Thoracic aorta (tissue), 2 donors: ENCODE measurements at regions not wholly inside any gene's neighbourhood (a gene's known extent, or its start where the extent isn't known, plus 50 kb on each side); places are given as distances from the start of the nearest gene placed in this dataset.

Source experiments
- ATAC-seq: fragments of 150-250 bp; one replicate; pipeline ENCODE4 v1.8.0; 2017; ENCODE audit warnings: low read depth; ENCODE audit not compliant: insufficient number of reproducible peaks, low FRiP score
- DNase-seq: peaks from one replicate; pipeline ENCODE4 v3.0.0-alpha.2; 2020; ENCODE audit warnings: low spot score
- H3K27ac ChIP-seq, 2 donors: fragments of 200-600 bp; sonication (generic); 1 replicate in 1 of 2; 2 replicates in 1 of 2; pipeline ENCODE4 v1.5.1; 2016; ENCODE audit warnings: mild to moderate bottlenecking in 2 of 2, moderate library complexity in 2 of 2
- H3K27me3 ChIP-seq: fragments of 200-600 bp; sonication (generic); replicated peaks from 2 replicates; pipeline ENCODE4 v1.6.0; 2016; ENCODE audit warnings: mild to moderate bottlenecking; ENCODE audit not compliant: insufficient read depth
- H3K36me3 ChIP-seq: fragments of 200-600 bp; sonication (generic); one replicate; pipeline ENCODE4 v1.5.1; 2016
- H3K4me1 ChIP-seq, 2 donors: fragments of 200-600 bp; sonication (generic); 1 replicate in 1 of 2; 2 replicates in 1 of 2; pipeline versions ENCODE4 v1.5.1 to v1.6.0; 2016; ENCODE audit warnings: low read depth in 2 of 2, mild to moderate bottlenecking in 1 of 2; ENCODE audit not compliant: control insufficient read depth in 1 of 2
- H3K4me3 ChIP-seq: fragments of 200-600 bp; sonication (generic); 2 replicates; pipeline ENCODE4 v1.5.1; 2016; ENCODE audit warnings: mild to moderate bottlenecking
- H3K9me3 ChIP-seq: fragments of 200-600 bp; sonication (generic); 2 replicates; pipeline ENCODE4 v1.5.1; 2016
- TF ChIP-seq, protein P1 (sequence below): fragments of 200-600 bp; sonication (generic); IDR thresholded peaks from one replicate; pipeline ENCODE4 v1.5.1; 2019; ENCODE audit warnings: antibody characterized with exemption

DNA sequence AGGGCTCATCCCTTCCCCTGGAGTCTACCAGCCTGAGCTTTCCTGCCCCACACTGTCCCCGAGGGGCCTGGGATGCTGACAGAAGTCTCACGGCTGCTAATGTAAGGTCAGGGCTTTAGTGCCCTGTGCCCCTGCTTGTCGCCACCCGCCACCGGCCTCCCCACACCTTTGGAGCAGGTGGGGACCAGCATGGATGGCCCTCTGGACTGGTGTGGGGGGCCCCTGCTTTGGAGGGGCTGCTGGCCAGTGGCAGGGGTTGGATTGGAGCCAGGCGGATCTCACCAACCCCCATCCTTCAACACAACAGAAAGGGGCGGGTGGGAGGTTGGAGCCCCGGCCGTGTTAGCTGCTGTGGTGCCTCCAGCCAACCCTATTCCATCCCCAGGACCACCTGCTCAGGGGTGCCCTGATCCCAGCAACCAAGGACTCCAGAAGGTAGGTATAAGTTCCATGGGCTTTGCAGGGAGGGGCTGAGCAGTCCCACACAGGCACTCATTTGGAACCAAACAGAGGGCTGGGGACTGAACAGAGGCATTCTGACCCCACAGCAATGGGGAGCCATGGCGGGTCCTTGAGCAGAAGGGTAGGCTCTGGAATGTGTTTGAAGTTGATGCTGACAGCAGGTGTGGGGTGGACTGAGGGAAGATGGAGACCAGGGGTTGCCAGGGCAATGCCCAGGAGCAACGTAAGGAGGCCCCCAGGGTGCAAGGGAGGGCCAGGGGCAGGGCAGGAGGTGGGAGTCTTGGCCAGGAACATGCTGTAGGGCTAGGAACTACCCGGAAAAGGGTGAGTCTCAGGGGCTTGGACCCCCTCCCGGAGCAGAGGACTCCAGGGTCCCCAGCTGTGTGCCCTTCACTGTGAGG lies 145.1 kb upstream of the C14orf180 start:
- Histone ChIP-seq H3K9me3 (no peaks in the 10 kb centered on the region), H3K27ac (no peak overlapping the region), H3K4me3 (no peak overlapping the region), H3K4me1 (peaks cover 4 to 13% of the 10 kb centered on the region in 2 donors), H3K36me3 (no peaks in the 10 kb centered on the region), H3K27me3 (no peaks in the 10 kb centered on the region)
- ATAC-seq (no peak), DNase-seq (no peak)
- TF ChIP-seq, protein P1, sequence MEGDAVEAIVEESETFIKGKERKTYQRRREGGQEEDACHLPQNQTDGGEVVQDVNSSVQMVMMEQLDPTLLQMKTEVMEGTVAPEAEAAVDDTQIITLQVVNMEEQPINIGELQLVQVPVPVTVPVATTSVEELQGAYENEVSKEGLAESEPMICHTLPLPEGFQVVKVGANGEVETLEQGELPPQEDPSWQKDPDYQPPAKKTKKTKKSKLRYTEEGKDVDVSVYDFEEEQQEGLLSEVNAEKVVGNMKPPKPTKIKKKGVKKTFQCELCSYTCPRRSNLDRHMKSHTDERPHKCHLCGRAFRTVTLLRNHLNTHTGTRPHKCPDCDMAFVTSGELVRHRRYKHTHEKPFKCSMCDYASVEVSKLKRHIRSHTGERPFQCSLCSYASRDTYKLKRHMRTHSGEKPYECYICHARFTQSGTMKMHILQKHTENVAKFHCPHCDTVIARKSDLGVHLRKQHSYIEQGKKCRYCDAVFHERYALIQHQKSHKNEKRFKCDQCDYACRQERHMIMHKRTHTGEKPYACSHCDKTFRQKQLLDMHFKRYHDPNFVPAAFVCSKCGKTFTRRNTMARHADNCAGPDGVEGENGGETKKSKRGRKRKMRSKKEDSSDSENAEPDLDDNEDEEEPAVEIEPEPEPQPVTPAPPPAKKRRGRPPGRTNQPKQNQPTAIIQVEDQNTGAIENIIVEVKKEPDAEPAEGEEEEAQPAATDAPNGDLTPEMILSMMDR = no peak

DNA sequence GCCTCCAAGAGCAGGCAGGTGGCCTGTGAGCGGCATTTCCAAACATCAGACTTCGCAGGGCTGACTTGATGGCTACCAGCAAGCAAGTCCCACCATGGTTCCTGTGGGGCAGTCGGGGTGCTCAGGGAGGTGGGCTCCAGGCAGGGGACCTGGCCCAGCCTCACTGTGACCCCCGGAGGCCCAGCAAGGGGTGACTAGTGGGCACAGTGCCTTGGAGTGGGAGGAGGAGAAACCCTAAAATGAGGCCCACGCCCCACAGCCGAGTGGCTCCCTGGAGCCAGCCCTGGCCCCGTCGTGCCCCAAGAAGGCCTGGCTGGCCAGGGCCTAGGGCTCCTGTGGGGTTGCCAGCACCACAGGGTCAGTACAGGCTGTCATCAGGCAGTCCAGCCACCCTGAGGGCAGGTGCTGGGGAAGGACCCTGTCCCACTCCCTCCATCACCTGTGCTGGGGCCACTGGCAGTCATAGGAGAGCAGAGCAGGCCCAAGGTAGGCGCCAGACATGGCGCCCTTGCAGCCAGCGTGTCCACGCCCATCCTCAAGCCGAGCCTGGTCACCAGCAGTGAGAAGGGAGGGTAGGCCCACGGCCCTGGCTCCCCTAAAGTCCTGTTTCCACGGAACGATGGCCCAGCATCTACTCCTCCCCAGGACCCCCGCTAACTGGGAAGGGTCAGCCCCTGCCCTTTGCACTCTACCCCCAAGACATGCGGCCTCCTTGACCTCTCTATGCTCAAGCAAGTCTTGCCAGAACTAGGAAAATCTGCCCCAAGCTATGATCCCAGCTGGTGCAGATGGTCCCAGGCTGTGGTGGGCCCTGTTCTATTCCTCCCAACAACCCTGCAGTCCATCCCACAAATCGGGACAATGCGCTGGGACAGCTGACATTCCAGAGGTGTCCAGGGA lies 144.2 kb upstream of the C14orf180 start:
- no peaks in the 10 kb centered on the region for H3K9me3 ChIP-seq
- ATAC-seq = no peak

DNA sequence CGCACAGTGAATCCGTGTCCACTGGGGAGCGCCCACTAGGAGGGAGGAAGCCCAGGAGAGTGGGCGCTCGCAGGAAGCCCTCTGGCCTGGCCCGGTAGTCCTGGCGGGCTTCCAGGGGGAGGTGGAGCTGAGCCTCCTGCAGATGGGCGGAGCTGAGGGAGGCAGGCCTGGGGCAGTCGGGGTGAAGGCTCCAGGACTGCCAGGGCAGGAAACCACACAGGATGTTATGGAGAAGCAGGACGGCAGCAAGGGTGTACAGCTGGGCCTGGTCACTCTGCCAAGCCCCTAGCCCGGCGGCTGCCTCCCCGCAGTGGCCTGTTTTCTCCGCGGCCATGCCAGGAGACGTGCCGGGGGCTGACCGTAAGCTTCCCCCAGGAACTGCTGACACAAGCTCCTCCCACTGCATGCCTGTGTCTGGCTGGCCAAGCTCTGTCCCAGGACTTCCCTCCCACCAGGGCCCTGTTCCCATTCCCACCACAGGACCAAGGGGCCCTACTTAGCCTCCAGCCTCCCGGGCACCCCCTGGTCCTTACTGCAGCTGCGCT lies 143.4 kb upstream of the C14orf180 start:
- DNase-seq (no peak), ATAC-seq (peak; percentile 48)
- peaks cover 4 to 13% of the 10 kb centered on the region in 2 donors for H3K4me1 ChIP-seq
- H3K9me3 ChIP-seq = no peaks in the 10 kb centered on the region
- peak overlapping the region; percentile 65 for H3K4me3 ChIP-seq
- TF ChIP-seq, protein P1 = no peak
- no peaks in the 10 kb centered on the region for H3K27me3 ChIP-seq
- H3K27ac ChIP-seq = peak overlapping the region; percentile 17 to 43
- H3K36me3 ChIP-seq = no peaks in the 10 kb centered on the region

More for the DNA sequence above, 144.2 kb upstream of the C14orf180 start:
- H3K27ac ChIP-seq = peak overlapping the region in 1 of 2 donors; percentile 17
- H3K4me3 ChIP-seq = peak overlapping the region; percentile 65
- no peaks in the 10 kb centered on the region for H3K27me3 ChIP-seq
- TF ChIP-seq, protein P1 = no peak
- no peaks in the 10 kb centered on the region for H3K36me3 ChIP-seq
- peaks cover 4 to 13% of the 10 kb centered on the region in 2 donors for H3K4me1 ChIP-seq
- DNase-seq = no peak

DNA sequence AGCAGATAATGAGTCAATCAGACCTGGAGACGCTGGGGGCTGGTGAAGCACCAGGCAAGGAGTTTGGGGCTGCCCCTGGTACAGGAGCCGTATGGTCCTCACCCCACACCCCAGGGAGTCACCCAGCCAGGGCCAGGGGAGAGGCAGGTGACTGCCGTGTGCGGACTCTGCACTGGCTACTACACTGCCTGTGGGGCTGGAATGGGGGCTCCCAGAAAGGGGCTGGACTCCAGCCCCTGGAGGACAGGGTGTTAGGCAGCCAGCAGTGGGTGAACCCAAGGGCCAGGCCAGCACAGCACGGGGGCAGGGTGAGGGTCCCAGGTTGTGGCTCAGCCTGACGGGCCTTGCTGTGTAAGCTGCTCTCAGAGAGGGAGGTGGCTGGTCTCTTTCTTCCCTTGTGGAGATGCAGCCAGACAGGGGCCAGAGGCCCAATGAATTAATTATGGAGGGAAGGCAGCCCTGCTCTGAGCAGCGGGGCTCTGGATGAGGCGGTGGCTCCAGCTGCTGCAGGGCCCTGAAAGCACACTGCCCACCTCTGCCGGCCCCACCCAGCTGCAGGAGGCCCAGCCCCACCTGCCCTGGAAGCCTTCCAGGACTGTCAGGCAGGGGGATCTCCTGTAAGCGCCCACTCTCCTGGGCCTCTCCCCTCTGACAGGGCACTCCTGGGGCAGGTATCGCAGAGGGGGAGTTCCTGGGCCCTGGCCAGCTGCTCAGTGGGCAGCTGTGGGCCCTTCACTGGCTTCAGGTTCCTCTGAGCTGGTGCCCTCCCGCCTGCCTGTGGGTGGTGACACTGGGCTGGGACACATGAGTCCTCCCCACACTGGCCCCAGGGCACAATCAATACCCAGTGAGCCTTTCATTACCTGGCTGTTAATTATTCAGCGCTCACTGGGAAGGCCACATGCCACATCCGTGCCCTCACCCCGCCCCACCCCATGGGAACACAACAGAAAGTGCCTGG lies 142.5 kb upstream of the C14orf180 start:
- ATAC-seq (no peak), DNase-seq (no peak)
- H3K27me3 ChIP-seq = no peaks in the 10 kb centered on the region
- H3K4me3 ChIP-seq = peak overlapping the region; percentile 65
- H3K9me3 ChIP-seq = no peaks in the 10 kb centered on the region
- peaks cover 4 to 13% of the 10 kb centered on the region in 2 donors for H3K4me1 ChIP-seq
- no peaks in the 10 kb centered on the region for H3K36me3 ChIP-seq
- TF ChIP-seq, protein P1 = no peak
- peak overlapping the region; percentile 17 to 43 for H3K27ac ChIP-seq
